Activated CD4-positive, CD25-positive, alpha-beta regulatory T cell treated with anti-CD3 and anti-CD28 coated beads, Interleukin-2, amount 50 U/mL, for 24 hours (primary cell): ENCODE measurements at regions not wholly inside any gene's neighbourhood (a gene's known extent, or its start where the extent isn't known, plus 50 kb on each side); places are given as distances from the start of the nearest gene placed in this dataset.
"Not testable (repeated sequence)": the region's sequence is repeated elsewhere in the genome, so short reads cannot be mapped to it uniquely, and the experiment has no call there.

Experiments
- ATAC-seq, 2 donors: fragments of 150-1000 bp; cut with Tn5 transposase; one replicate each; pipeline ENCODE4 v1.10.0; 2021; ENCODE audit warnings: mild to moderate bottlenecking in 1 of 2, moderate library complexity in 1 of 2

- no peak for ATAC-seq
Observed at GRCh38 chr3:147471741-147472140, 62.6 kb downstream of the ZIC1 start.

GRCh38 chr3:147472846-147473245, 63.7 kb downstream of the ZIC1 start:
- no peak for ATAC-seq

GRCh38 chr3:147483145-147483544, 74.0 kb downstream of the ZIC1 start:
- ATAC-seq, result no peak

DNA sequence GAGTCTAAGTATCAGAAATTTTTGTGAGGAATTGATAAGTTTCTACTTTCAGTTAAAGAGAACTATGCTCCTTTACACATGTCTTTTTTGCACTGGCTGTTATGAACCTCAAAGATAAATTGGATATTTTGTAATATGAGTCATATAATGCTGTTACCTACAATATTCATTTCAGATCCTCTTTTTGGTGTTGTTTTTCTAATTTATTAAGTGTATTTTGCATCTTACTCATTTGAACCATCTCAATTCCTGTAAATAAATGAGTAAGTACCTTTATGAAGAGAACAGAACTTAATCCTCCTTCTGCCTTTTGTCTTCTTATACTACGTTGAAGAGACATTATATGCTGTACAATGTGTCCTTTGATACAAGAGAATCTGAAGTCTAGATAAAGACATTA, 74.4 kb downstream of the ZIC1 start:
- ATAC-seq, result no peak

GRCh38 chr3:147493065-147493464, 83.9 kb downstream of the ZIC1 start:
- no peak for ATAC-seq

- ATAC-seq, result no peak
Observed at GRCh38 chr3:147493666-147494065, 84.5 kb downstream of the ZIC1 start.

DNA sequence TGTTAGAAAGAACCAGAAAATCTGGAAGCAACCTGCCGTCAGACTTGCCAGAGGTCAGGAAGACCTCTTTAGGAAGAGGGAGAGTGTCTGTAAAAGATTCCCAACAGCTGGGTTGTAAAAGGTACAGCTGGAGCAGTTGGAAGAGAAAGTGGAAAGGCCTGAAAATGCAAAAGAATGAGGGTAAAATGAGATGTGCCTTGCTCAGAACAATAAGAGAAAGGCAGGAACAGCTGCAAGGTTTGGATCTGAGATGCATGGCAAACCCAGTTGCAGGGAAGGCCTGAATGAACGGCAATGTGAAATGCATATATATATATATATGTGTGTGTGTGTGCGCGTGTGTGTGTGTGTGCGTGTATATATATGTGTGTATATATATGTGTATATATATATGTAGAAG, 88.1 kb downstream of the ZIC1 start:
- ATAC-seq, result no peak

DNA sequence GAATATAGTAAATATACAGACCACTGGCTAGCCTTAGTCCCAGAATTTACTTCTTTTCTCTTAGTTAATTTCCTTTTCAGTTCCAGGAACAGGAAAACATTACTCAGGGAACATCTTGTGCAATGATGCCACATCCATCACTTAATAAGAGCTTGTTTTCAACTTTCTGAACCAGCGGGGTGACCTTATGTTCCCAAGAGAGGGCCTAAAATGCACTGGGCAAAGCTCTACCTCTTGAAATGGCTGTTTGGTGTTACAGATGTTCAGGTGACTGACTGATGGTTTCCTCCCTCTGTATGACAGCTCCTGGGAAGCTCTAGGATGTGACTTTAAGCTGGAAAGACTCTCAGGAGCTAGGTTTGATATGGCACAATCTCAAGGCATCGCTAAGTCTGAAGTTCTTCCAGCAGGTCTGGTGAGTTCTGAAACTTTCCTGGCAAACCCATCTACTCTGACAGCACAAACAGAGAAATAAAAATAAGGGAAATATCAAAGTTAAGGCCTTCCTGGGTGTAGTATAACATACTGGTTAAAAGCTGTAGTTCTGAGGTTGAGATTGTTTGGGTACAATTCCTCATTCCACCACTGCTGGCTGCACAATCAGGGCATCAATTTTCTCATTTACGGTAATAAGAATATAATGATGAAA, 98.6 kb downstream of the ZIC1 start:
- no peak for ATAC-seq

DNA sequence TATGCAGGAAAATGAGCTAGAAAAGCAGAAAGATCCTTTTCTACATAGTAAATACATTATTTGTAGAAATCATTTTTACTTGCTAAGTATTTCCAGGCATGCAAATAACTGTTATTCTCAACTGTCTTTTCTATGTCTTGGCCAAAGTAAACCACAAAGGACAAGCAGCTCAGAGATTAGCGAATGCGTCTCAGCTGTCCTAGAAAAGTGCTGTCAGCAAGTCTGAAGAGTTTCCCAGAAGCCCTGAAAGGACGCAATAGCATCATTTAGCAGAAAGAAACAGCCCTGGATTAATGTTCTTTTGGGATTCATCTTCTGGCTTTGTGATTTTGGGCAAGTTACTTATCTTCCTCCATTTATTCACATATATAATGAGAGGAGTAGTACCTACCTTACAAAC, 100.3 kb downstream of the ZIC1 start:
- ATAC-seq, result no peak

DNA sequence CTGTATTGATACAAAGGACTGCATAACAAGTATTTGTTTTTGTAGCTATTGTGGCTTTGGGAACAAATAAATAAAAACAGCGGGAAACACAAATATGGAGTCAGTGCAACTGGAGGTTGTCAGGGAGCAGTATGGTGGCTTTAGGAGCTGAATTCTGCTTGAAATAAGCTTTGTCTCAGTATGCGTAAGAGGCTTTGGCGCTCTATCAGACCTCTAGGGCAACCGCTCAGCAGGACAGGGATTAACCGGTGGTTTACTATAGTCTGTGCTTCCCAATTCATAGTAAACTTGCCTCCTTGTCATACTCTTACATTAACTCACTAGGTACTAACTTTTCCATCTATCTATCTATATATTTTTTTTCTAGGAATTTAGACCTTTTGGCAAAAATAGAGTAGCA, 104.6 kb downstream of the ZIC1 start:
- no peak for ATAC-seq

GRCh38 chr3:147514366-147515160, 105.4 kb downstream of the ZIC1 start:
- ATAC-seq, result no peak

DNA sequence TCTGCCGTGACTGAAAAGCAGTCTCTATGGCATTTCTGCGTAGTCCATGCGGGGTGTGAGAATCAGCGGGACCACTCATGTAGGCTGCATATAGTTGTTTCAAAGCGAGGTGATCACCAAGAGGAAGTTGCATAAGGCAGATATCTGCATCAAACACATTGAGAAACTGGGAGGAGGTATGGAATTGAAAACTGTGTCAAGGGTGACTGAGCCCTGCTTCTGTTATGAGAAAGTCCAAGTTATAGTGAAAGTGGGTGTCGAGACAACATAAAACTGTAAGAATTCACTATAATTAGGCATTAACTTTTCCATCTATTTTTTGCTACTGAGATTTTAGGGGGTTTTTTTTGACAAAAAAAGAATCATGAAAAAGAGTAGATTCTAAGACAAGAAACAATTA, 109.3 kb downstream of the ZIC1 start:
- ATAC-seq, result no peak

GRCh38 chr3:147521646-147522045, 112.5 kb downstream of the ZIC1 start:
- ATAC-seq, result no peak

- ATAC-seq, result not testable (repeated sequence)
Observed at GRCh38 chr3:147522780-147523179, 113.6 kb downstream of the ZIC1 start.

GRCh38 chr3:147529551-147529950, 120.4 kb downstream of the ZIC1 start:
- ATAC-seq, result no peak

GRCh38 chr3:147538034-147538433, 128.9 kb downstream of the ZIC1 start:
- no peak for ATAC-seq

- ATAC-seq, result no peak
Observed at GRCh38 chr3:147540921-147541320, 131.8 kb downstream of the ZIC1 start.

DNA sequence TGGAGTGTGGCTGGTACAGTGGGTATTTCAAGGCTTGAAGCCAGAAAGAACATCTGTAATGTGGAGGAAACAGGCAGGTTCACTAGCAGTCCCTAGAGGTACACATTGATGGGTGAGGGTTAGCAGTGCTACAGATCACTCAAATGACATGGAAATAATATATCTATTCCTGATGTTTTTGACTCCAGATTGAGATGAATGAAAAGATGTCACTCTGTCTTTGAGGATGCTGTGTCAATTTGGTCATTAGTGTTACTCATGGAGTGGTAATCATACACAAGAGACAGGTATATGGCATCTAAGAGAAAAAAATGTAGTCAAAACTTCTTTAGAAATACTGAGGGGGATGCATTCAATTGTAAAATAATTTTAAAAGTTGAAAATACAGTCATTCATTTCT, 135.1 kb downstream of the ZIC1 start:
- no peak for ATAC-seq

- no peak for ATAC-seq
Observed at GRCh38 chr3:147551491-147551890, 142.3 kb downstream of the ZIC1 start.

- ATAC-seq, result no peak
Observed at GRCh38 chr3:147554332-147554731, 145.2 kb downstream of the ZIC1 start.

GRCh38 chr3:147572970-147573340, 163.8 kb downstream of the ZIC1 start:
- ATAC-seq, result no peak

- no peak for ATAC-seq
Observed at GRCh38 chr3:147574621-147575020, 165.5 kb downstream of the ZIC1 start.

DNA sequence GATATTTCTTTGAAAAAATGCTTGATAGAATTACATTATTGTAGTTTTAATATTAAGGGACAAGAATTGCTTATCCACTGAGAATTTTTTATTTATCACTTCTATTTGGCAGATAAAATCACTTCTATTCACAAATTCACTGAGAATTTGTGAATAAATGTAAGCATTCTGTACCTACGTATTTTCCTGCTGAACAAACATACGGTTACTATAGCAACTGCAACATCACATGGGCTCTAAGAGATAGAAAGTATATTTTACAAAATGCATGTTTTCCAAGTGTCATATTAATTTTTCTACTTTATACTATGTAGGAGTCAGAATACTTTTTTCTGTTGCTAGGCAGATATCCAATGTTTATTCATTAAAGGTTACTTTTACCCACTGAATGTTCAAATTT, 166.2 kb downstream of the ZIC1 start:
- no peak for ATAC-seq

DNA sequence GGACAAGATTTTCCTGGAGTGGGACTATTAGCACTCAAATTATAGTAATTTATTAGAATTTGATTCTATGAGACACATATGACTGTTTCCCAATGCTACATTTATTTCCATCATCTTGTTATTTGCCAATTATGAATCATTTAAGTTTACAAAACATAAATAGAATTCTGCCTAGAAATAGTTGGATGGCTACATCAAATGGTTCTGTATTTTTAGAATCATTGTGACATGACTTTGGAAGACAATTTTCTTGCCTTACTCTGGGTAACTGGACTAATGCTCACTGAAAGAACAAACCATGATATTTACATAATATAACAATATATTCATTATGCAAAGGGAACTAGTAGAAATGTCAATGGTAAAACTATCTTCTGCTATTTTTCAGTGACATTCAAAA, 173.5 kb downstream of the ZIC1 start:
- ATAC-seq, result no peak

DNA sequence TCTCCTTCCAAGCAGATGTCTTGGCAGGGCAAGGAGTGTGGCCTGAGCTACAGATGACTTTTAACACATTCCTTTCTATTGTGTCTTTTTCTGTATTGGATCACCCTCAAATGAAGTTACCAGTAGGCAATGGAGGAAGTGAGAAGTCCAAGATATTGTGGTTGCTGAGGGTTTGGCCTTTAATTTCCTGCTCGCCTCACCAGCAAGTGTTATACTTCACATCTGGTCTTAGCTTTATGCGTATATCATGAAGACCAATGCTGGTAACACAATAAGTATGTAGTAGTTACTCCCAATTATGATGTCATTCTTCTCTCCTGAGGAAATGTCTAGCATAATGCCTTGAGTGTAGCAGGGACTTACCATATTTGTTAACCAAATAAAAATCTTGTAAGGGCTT, 179.9 kb downstream of the ZIC1 start:
- ATAC-seq, result no peak
